ENCODE measurements at regions not wholly inside any gene's neighbourhood (a gene's known extent, or its start where the extent isn't known, plus 50 kb on each side); places are given as distances from the start of the nearest gene placed in this dataset.

- Histone ChIP-seq H4K20me1 (ENCODE audit: insufficient read depth, low read length, poor library complexity, severe bottlenecking) (no peaks in the 10 kb centered on the region), H3K27me3 (ENCODE audit: insufficient read depth, low read length, poor library complexity, severe bottlenecking) (no peaks in the 10 kb centered on the region), H3K4me2 (ENCODE audit: low read depth, low read length, poor library complexity, severe bottlenecking) (no peak overlapping the region), H2AFZ (ENCODE audit: low read length) (no peak overlapping the region), H3F3A (ENCODE audit: low read depth) (no peaks in the 10 kb centered on the region), H3K79me2 (ENCODE audit: insufficient read depth, low read length) (no peaks in the 10 kb centered on the region), H3K4me3 (ENCODE audit: low read length, poor library complexity, severe bottlenecking) (no peak overlapping the region), H3K36me3 (ENCODE audit: insufficient read depth, low read length) (no peaks in the 10 kb centered on the region), H3K9me2 (replicated peaks; ENCODE audit: low read depth, low read length) (no peaks in the 10 kb centered on the region), H3K9ac (ENCODE audit: low read depth, low read length, poor library complexity, severe bottlenecking) (no peak overlapping the region), H3K4me1 (ENCODE audit: insufficient read depth, low read length, poor library complexity, severe bottlenecking) (no peaks in the 10 kb centered on the region), H3K9me3 (ENCODE audit: insufficient read depth, low read depth, low read length) (no peaks in the 10 kb centered on the region)
- TF ChIP-seq EZH2phosphoT487 (IDR thresholded peaks at IDR 0.05; ENCODE audit: borderline replicate concordance) = no peak
- no peak for TF ChIP-seq CTCF (conservative IDR thresholded peaks at IDR 0.05; ENCODE audit: low read length)
Observed at GRCh38 chr2:56985609-56986008, 801.8 kb downstream of the CCDC85A start.

GRCh38 chr2:57022496-57022895, 838.7 kb downstream of the CCDC85A start:
- Histone ChIP-seq H3K4me1 (ENCODE audit: insufficient read depth, low read length, poor library complexity, severe bottlenecking) (no peaks in the 10 kb centered on the region), H3F3A (ENCODE audit: low read depth) (no peaks in the 10 kb centered on the region), H3K4me2 (ENCODE audit: low read depth, low read length, poor library complexity, severe bottlenecking) (no peak overlapping the region), H3K9ac (ENCODE audit: low read depth, low read length, poor library complexity, severe bottlenecking) (no peak overlapping the region), H2AFZ (ENCODE audit: low read length) (no peak overlapping the region), H4K20me1 (ENCODE audit: insufficient read depth, low read length, poor library complexity, severe bottlenecking) (no peaks in the 10 kb centered on the region), H3K9me3 (ENCODE audit: insufficient read depth, low read depth, low read length) (no peaks in the 10 kb centered on the region), H3K27me3 (ENCODE audit: insufficient read depth, low read length, poor library complexity, severe bottlenecking) (no peaks in the 10 kb centered on the region), H3K36me3 (ENCODE audit: insufficient read depth, low read length) (no peaks in the 10 kb centered on the region), H3K4me3 (ENCODE audit: low read length, poor library complexity, severe bottlenecking) (no peak overlapping the region), H3K9me2 (replicated peaks; ENCODE audit: low read depth, low read length) (no peaks in the 10 kb centered on the region), H3K79me2 (ENCODE audit: insufficient read depth, low read length) (no peaks in the 10 kb centered on the region)
- TF ChIP-seq CTCF (conservative IDR thresholded peaks at IDR 0.05; ENCODE audit: low read length) (no peak), EZH2phosphoT487 (IDR thresholded peaks at IDR 0.05; ENCODE audit: borderline replicate concordance) (no peak)

- no peaks in the 10 kb centered on the region for H3K36me3 ChIP-seq (ENCODE audit: insufficient read depth, low read length)
- H3F3A ChIP-seq (ENCODE audit: low read depth) = no peaks in the 10 kb centered on the region
- no peaks in the 10 kb centered on the region for H3K9me2 ChIP-seq (replicated peaks; ENCODE audit: low read depth, low read length)
- no peak overlapping the region for H3K4me3 ChIP-seq (ENCODE audit: low read length, poor library complexity, severe bottlenecking)
- no peaks in the 10 kb centered on the region for H3K4me1 ChIP-seq (ENCODE audit: insufficient read depth, low read length, poor library complexity, severe bottlenecking)
- H3K4me2 ChIP-seq (ENCODE audit: low read depth, low read length, poor library complexity, severe bottlenecking) = no peak overlapping the region
- no peaks in the 10 kb centered on the region for H3K79me2 ChIP-seq (ENCODE audit: insufficient read depth, low read length)
- H3K9me3 ChIP-seq (ENCODE audit: insufficient read depth, low read depth, low read length) = no peaks in the 10 kb centered on the region
- no peak overlapping the region for H3K9ac ChIP-seq (ENCODE audit: low read depth, low read length, poor library complexity, severe bottlenecking)
- H3K27me3 ChIP-seq (ENCODE audit: insufficient read depth, low read length, poor library complexity, severe bottlenecking) = no peaks in the 10 kb centered on the region
- no peaks in the 10 kb centered on the region for H4K20me1 ChIP-seq (ENCODE audit: insufficient read depth, low read length, poor library complexity, severe bottlenecking)
- TF ChIP-seq CTCF (conservative IDR thresholded peaks at IDR 0.05; ENCODE audit: low read length) (no peak), EZH2phosphoT487 (IDR thresholded peaks at IDR 0.05; ENCODE audit: borderline replicate concordance) (no peak)
- no peak overlapping the region for H2AFZ ChIP-seq (ENCODE audit: low read length)
Observed at GRCh38 chr2:57044931-57045635, 861.3 kb downstream of the CCDC85A start.
